ENCODE measurements at regions not wholly inside any gene's neighbourhood (a gene's known extent, or its start where the extent isn't known, plus 50 kb on each side); places are given as distances from the start of the nearest gene placed in this dataset.
"Not testable (repeated sequence)": the region's sequence is repeated elsewhere in the genome, so short reads cannot be mapped to it uniquely, and the experiment has no call there.

DNA sequence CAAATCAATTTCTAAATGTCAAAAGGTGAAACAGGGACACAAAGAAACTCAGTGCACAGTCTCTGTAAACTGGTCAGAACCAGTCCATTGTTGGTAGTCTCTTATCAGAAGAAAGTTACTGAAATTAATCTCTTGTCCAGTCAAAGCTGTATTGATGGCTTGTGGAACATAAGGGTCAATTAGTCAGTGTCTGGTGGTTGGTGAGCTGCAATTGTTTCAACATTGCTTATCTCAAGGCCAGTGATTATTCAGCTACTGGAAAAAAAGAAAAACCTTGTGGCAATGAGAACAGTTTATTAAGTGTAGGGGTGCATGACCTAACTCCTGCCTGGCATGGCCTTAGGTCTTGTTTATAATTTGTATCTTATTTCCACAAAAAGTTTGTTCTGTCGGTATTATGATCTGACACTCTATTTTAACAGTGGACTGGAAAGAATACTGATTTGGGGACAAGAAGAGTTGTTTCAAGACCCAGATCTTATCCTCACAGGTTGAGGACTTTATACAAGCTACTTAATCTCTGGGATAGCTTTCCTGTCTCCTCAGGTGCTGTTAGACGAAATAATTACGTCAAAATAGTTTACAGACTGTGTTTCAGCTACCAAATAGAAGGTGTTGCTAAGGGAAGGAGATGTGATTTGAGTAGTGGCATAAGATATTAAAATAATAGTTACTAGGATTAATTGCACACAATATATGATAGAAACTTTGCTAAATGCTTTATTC, 520.0 kb upstream of the IRAK1BP1 start:
- Histone ChIP-seq H3K4me3 (ENCODE audit: low read length) (no peak overlapping the region), H3K27me3 (ENCODE audit: control insufficient read depth, insufficient read depth, low read length) (no peaks in the 10 kb centered on the region), H3K27ac (ENCODE audit: low read depth, low read length) (no peak overlapping the region), H3K9ac (ENCODE audit: low read length) (no peak overlapping the region), H3K36me3 (ENCODE audit: control insufficient read depth, insufficient read depth, low read length) (no peaks in the 10 kb centered on the region), H3K4me1 (ENCODE audit: control insufficient read depth, insufficient read depth, low read length) (no peaks in the 10 kb centered on the region)

GRCh38 chr6:78353040-78353439, 514.3 kb upstream of the IRAK1BP1 start:
- H3K36me3 ChIP-seq (ENCODE audit: control insufficient read depth, insufficient read depth, low read length) = no peaks in the 10 kb centered on the region
- no peak overlapping the region for H3K4me3 ChIP-seq (ENCODE audit: low read length)
- no peaks in the 10 kb centered on the region for H3K27me3 ChIP-seq (ENCODE audit: control insufficient read depth, insufficient read depth, low read length)
- no peak overlapping the region for H3K27ac ChIP-seq (ENCODE audit: low read depth, low read length)
- no peak overlapping the region for H3K9ac ChIP-seq (ENCODE audit: low read length)
- no peaks in the 10 kb centered on the region for H3K4me1 ChIP-seq (ENCODE audit: control insufficient read depth, insufficient read depth, low read length)

DNA sequence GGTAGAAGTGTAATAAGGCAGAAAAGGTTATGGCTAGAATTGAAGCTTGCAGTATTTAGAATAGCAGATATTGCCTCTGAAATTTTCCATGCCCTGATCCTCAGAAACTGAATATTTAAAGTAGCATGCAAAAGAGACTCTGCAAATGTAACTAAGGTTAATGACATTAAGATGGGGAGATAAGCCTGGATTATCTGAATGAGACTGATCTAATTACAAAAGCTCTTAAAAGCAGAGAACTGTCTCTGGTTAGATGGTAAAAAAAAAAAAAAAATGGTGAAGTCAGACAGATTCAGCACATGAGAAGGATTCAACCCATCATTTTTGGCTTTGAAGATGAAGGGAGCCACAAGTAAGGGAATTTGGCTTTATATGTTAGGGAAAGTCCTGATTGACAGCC, 503.7 kb upstream of the IRAK1BP1 start:
- no peak overlapping the region for H3K4me3 ChIP-seq (ENCODE audit: low read length)
- H3K27ac ChIP-seq (ENCODE audit: low read depth, low read length) = no peak overlapping the region
- H3K27me3 ChIP-seq (ENCODE audit: control insufficient read depth, insufficient read depth, low read length) = no peaks in the 10 kb centered on the region
- H3K9ac ChIP-seq (ENCODE audit: low read length) = no peak overlapping the region
- H3K4me1 ChIP-seq (ENCODE audit: control insufficient read depth, insufficient read depth, low read length) = no peaks in the 10 kb centered on the region
- no peaks in the 10 kb centered on the region for H3K36me3 ChIP-seq (ENCODE audit: control insufficient read depth, insufficient read depth, low read length)

GRCh38 chr6:78365473-78365872, 501.9 kb upstream of the IRAK1BP1 start:
- Histone ChIP-seq H3K9ac (ENCODE audit: low read length) (no peak overlapping the region), H3K4me3 (ENCODE audit: low read length) (no peak overlapping the region), H3K4me1 (ENCODE audit: control insufficient read depth, insufficient read depth, low read length) (no peaks in the 10 kb centered on the region), H3K27ac (ENCODE audit: low read depth, low read length) (no peak overlapping the region), H3K27me3 (ENCODE audit: control insufficient read depth, insufficient read depth, low read length) (no peaks in the 10 kb centered on the region), H3K36me3 (ENCODE audit: control insufficient read depth, insufficient read depth, low read length) (no peaks in the 10 kb centered on the region)

DNA sequence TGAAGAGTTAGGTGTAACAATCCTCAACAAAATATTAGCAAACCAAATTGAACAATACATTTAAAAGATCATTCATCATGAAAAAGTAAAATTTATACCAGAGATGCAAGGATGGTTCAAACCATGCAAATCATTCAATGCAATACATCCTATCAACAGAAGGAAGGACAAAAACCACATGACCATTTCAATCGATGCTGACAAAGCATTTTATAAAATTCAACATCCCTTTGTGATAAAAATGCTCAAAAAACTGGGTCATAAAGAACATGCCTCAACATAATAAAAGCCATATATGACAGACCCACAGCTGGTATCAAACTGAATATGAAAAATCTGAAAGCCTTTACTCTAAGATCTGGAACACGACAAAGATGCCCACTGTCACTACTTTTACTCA, 490.3 kb upstream of the IRAK1BP1 start:
- Histone ChIP-seq H3K9ac (ENCODE audit: low read length) (no peak overlapping the region), H3K36me3 (ENCODE audit: control insufficient read depth, insufficient read depth, low read length) (no peaks in the 10 kb centered on the region), H3K4me3 (ENCODE audit: low read length) (no peak overlapping the region), H3K27ac (ENCODE audit: low read depth, low read length) (no peak overlapping the region), H3K27me3 (ENCODE audit: control insufficient read depth, insufficient read depth, low read length) (no peaks in the 10 kb centered on the region), H3K4me1 (ENCODE audit: control insufficient read depth, insufficient read depth, low read length) (no peaks in the 10 kb centered on the region)

- H3K4me1 ChIP-seq (ENCODE audit: control insufficient read depth, insufficient read depth, low read length) = no peaks in the 10 kb centered on the region
- no peak overlapping the region for H3K4me3 ChIP-seq (ENCODE audit: low read length)
- no peak overlapping the region for H3K9ac ChIP-seq (ENCODE audit: low read length)
Measured at GRCh38 chr6:78379982-78380381, 487.4 kb upstream of the IRAK1BP1 start.

GRCh38 chr6:78380541-78380940, 486.8 kb upstream of the IRAK1BP1 start:
- no peaks in the 10 kb centered on the region for H3K4me1 ChIP-seq (ENCODE audit: control insufficient read depth, insufficient read depth, low read length)
- no peaks in the 10 kb centered on the region for H3K36me3 ChIP-seq (ENCODE audit: control insufficient read depth, insufficient read depth, low read length)
- no peaks in the 10 kb centered on the region for H3K27me3 ChIP-seq (ENCODE audit: control insufficient read depth, insufficient read depth, low read length)
- H3K4me3 ChIP-seq (ENCODE audit: low read length) = no peak overlapping the region
- no peak overlapping the region for H3K9ac ChIP-seq (ENCODE audit: low read length)
- no peak overlapping the region for H3K27ac ChIP-seq (ENCODE audit: low read depth, low read length)

More at GRCh38 chr6:78379982-78380381, 487.4 kb upstream of the IRAK1BP1 start:
- H3K36me3 ChIP-seq (ENCODE audit: control insufficient read depth, insufficient read depth, low read length) = no peaks in the 10 kb centered on the region
- no peak overlapping the region for H3K27ac ChIP-seq (ENCODE audit: low read depth, low read length)
- no peaks in the 10 kb centered on the region for H3K27me3 ChIP-seq (ENCODE audit: control insufficient read depth, insufficient read depth, low read length)

DNA sequence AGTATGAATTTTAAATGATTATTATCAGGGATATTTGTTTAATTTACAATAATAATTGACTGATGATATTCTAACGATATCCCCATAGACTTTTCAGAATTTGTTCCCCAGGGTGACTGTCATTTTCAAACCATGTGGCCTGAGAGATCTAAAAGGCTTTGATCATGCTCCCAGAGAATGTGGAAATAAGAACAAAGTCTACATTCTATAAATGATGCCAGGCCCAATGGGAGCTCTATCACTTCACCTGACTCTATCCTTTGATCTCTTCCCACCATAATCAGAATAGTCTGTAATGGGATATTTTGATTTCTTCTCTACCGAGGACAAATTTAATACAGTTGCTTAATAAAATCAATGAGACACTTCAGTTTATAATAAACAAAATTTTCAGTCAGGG, 483.4 kb upstream of the IRAK1BP1 start:
- Histone ChIP-seq H3K36me3 (ENCODE audit: control insufficient read depth, insufficient read depth, low read length) (no peaks in the 10 kb centered on the region), H3K27ac (ENCODE audit: low read depth, low read length) (no peak overlapping the region), H3K4me1 (ENCODE audit: control insufficient read depth, insufficient read depth, low read length) (no peaks in the 10 kb centered on the region), H3K4me3 (ENCODE audit: low read length) (no peak overlapping the region), H3K27me3 (ENCODE audit: control insufficient read depth, insufficient read depth, low read length) (no peaks in the 10 kb centered on the region), H3K9ac (ENCODE audit: low read length) (no peak overlapping the region)

- H3K27me3 ChIP-seq (ENCODE audit: control insufficient read depth, insufficient read depth, low read length); H3K36me3 ChIP-seq (ENCODE audit: control insufficient read depth, insufficient read depth, low read length); H3K27ac ChIP-seq (ENCODE audit: low read depth, low read length); H3K9ac ChIP-seq (ENCODE audit: low read length); H3K4me3 ChIP-seq (ENCODE audit: low read length); H3K4me1 ChIP-seq (ENCODE audit: control insufficient read depth, insufficient read depth, low read length): not testable (repeated sequence)
Measured at GRCh38 chr6:78386854-78387253, 480.5 kb upstream of the IRAK1BP1 start.

GRCh38 chr6:78390066-78390465, 477.3 kb upstream of the IRAK1BP1 start:
- Histone ChIP-seq H3K4me3 (ENCODE audit: low read length) (no peak overlapping the region), H3K9ac (ENCODE audit: low read length) (no peak overlapping the region), H3K36me3 (ENCODE audit: control insufficient read depth, insufficient read depth, low read length) (no peaks in the 10 kb centered on the region), H3K27ac (ENCODE audit: low read depth, low read length) (no peak overlapping the region), H3K27me3 (ENCODE audit: control insufficient read depth, insufficient read depth, low read length) (no peaks in the 10 kb centered on the region), H3K4me1 (ENCODE audit: control insufficient read depth, insufficient read depth, low read length) (no peaks in the 10 kb centered on the region)

DNA sequence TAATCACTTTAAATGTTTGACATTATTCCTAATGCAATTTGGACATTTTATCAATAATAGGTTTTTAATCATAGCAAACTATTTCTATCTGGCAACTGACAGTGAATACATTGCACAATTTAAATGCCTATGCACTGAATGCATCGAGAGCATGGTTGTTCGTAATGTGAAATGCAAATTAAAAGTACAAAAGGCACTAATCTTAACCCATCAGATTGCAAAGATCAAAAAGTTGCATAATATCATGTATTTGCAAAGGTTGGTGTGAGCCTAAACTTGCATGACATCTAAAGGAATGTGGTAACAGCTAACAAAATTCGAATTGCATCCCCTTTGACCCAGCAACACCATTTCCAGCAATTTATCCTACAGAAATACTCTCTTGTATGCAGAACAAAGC, 469.9 kb upstream of the IRAK1BP1 start:
- no peak overlapping the region for H3K27ac ChIP-seq (ENCODE audit: low read depth, low read length)

DNA sequence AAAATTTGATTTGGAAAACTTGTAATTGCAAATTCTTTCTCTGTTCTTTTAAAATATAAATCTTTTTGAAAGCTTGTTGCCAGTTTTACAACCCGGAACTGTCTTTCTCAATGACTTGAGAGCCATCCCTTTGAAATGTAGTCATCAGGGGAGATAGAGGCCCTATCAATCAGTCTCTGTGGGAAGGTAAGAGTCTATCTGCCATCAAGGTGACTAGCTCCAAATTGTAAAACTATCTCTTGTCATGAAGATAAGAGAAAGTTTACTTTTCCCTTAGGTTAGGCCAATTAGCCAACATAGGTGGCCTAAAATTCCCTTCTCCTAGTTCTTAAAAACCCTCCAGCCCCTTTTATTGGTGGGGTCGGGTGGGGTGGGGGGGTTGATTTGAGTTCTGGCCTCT, 469.1 kb upstream of the IRAK1BP1 start:
- Histone ChIP-seq H3K27ac (ENCODE audit: low read depth, low read length) (no peak overlapping the region), H3K36me3 (ENCODE audit: control insufficient read depth, insufficient read depth, low read length) (no peaks in the 10 kb centered on the region), H3K9ac (ENCODE audit: low read length) (no peak overlapping the region), H3K4me3 (ENCODE audit: low read length) (no peak overlapping the region), H3K4me1 (ENCODE audit: control insufficient read depth, insufficient read depth, low read length) (no peaks in the 10 kb centered on the region), H3K27me3 (ENCODE audit: control insufficient read depth, insufficient read depth, low read length) (no peaks in the 10 kb centered on the region)

More for the DNA sequence above, 469.9 kb upstream of the IRAK1BP1 start:
- Histone ChIP-seq H3K9ac (ENCODE audit: low read length) (no peak overlapping the region), H3K4me1 (ENCODE audit: control insufficient read depth, insufficient read depth, low read length) (no peaks in the 10 kb centered on the region), H3K4me3 (ENCODE audit: low read length) (no peak overlapping the region), H3K27me3 (ENCODE audit: control insufficient read depth, insufficient read depth, low read length) (no peaks in the 10 kb centered on the region), H3K36me3 (ENCODE audit: control insufficient read depth, insufficient read depth, low read length) (no peaks in the 10 kb centered on the region)

DNA sequence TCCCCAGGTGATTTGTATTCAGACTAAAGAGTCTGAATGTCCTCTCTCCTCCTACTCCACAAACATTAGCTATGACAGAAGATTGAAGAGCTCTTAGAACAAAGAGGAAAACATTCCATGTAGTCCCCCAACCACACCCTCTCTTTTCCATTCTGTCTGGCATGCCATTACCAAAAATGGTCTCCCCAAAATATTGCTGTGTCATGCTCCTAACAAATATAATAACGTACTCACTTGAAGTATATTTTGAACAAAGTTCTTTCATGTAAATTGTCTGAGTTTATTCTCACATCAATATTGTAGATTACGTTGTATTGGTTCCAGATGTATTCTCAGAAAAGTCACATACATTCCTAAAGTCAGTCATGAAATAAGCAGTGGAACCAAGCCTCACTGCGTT, 467.3 kb upstream of the IRAK1BP1 start:
- no peak overlapping the region for H3K27ac ChIP-seq (ENCODE audit: low read depth, low read length)
- no peaks in the 10 kb centered on the region for H3K36me3 ChIP-seq (ENCODE audit: control insufficient read depth, insufficient read depth, low read length)
- H3K4me3 ChIP-seq (ENCODE audit: low read length) = no peak overlapping the region
- no peaks in the 10 kb centered on the region for H3K27me3 ChIP-seq (ENCODE audit: control insufficient read depth, insufficient read depth, low read length)
- H3K9ac ChIP-seq (ENCODE audit: low read length) = no peak overlapping the region
- H3K4me1 ChIP-seq (ENCODE audit: control insufficient read depth, insufficient read depth, low read length) = no peaks in the 10 kb centered on the region
